ENCODE measurements at regions not wholly inside any gene's neighbourhood (a gene's known extent, or its start where the extent isn't known, plus 50 kb on each side); places are given as distances from the start of the nearest gene placed in this dataset.

DNA sequence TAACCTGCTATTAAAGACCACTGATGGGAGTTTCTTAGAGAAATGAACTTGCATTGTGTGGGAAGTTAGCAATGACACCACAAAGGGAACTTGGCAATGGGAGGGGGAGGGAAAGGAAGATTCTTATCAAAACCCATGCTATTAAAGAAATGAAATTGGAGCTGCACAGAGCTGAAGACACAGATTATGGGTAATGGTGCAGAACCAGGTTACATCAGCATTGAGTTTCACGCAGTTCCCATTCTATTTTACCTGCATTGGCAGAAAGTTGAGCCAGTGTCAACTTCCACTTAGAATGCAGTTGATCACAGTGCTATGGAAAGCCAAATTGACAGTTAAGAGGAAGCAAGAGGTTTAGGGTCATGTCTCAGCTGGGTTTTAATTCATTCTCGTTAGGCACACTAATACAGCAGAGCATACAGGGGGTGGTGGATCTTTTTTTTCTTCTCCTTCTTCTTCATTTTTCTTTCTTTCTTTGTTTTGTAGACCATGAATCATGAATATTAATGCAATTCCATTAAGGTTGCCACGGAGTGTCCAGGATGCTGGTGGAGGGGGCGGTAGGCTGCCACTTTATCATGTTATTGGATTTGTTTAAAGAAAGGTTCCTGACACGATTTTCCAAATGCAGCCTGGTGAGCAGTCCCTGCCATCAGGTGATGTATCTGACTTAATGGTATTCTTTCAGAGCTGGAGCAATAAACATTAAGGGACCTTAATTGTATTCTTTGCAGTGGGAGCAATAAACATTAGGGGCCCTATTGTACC is 1092.0 kb upstream of the MAP3K7 start (continued):
- TF ChIP-seq, protein P1, sequence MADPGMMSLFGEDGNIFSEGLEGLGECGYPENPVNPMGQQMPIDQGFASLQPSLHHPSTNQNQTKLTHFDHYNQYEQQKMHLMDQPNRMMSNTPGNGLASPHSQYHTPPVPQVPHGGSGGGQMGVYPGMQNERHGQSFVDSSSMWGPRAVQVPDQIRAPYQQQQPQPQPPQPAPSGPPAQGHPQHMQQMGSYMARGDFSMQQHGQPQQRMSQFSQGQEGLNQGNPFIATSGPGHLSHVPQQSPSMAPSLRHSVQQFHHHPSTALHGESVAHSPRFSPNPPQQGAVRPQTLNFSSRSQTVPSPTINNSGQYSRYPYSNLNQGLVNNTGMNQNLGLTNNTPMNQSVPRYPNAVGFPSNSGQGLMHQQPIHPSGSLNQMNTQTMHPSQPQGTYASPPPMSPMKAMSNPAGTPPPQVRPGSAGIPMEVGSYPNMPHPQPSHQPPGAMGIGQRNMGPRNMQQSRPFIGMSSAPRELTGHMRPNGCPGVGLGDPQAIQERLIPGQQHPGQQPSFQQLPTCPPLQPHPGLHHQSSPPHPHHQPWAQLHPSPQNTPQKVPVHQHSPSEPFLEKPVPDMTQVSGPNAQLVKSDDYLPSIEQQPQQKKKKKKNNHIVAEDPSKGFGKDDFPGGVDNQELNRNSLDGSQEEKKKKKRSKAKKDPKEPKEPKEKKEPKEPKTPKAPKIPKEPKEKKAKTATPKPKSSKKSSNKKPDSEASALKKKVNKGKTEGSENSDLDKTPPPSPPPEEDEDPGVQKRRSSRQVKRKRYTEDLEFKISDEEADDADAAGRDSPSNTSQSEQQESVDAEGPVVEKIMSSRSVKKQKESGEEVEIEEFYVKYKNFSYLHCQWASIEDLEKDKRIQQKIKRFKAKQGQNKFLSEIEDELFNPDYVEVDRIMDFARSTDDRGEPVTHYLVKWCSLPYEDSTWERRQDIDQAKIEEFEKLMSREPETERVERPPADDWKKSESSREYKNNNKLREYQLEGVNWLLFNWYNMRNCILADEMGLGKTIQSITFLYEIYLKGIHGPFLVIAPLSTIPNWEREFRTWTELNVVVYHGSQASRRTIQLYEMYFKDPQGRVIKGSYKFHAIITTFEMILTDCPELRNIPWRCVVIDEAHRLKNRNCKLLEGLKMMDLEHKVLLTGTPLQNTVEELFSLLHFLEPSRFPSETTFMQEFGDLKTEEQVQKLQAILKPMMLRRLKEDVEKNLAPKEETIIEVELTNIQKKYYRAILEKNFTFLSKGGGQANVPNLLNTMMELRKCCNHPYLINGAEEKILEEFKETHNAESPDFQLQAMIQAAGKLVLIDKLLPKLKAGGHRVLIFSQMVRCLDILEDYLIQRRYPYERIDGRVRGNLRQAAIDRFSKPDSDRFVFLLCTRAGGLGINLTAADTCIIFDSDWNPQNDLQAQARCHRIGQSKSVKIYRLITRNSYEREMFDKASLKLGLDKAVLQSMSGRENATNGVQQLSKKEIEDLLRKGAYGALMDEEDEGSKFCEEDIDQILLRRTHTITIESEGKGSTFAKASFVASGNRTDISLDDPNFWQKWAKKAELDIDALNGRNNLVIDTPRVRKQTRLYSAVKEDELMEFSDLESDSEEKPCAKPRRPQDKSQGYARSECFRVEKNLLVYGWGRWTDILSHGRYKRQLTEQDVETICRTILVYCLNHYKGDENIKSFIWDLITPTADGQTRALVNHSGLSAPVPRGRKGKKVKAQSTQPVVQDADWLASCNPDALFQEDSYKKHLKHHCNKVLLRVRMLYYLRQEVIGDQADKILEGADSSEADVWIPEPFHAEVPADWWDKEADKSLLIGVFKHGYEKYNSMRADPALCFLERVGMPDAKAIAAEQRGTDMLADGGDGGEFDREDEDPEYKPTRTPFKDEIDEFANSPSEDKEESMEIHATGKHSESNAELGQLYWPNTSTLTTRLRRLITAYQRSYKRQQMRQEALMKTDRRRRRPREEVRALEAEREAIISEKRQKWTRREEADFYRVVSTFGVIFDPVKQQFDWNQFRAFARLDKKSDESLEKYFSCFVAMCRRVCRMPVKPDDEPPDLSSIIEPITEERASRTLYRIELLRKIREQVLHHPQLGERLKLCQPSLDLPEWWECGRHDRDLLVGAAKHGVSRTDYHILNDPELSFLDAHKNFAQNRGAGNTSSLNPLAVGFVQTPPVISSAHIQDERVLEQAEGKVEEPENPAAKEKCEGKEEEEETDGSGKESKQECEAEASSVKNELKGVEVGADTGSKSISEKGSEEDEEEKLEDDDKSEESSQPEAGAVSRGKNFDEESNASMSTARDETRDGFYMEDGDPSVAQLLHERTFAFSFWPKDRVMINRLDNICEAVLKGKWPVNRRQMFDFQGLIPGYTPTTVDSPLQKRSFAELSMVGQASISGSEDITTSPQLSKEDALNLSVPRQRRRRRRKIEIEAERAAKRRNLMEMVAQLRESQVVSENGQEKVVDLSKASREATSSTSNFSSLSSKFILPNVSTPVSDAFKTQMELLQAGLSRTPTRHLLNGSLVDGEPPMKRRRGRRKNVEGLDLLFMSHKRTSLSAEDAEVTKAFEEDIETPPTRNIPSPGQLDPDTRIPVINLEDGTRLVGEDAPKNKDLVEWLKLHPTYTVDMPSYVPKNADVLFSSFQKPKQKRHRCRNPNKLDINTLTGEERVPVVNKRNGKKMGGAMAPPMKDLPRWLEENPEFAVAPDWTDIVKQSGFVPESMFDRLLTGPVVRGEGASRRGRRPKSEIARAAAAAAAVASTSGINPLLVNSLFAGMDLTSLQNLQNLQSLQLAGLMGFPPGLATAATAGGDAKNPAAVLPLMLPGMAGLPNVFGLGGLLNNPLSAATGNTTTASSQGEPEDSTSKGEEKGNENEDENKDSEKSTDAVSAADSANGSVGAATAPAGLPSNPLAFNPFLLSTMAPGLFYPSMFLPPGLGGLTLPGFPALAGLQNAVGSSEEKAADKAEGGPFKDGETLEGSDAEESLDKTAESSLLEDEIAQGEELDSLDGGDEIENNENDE (IDR thresholded peaks at IDR 0.05; ENCODE audit: insufficient replicate concordance, low read length): no peak
- TF ChIP-seq TCF12 (IDR thresholded peaks at IDR 0.05; ENCODE audit: low read depth, low read length) (no peak), POLR2AphosphoS5 (IDR thresholded peaks at IDR 0.05; ENCODE audit: low read depth, low read length) (no peak), TAF1 (IDR thresholded peaks at IDR 0.05; ENCODE audit: low read depth, low read length) (no peak), SIX5 (IDR thresholded peaks at IDR 0.05; ENCODE audit: low read depth, low read length) (no peak), RXRA (IDR thresholded peaks at IDR 0.05; ENCODE audit: insufficient read depth, low read depth, low read length) (no peak), EGR1 (IDR thresholded peaks at IDR 0.05; ENCODE audit: borderline replicate concordance, low read depth, low read length) (no peak), KDM1A (IDR thresholded peaks at IDR 0.05; ENCODE audit: borderline replicate concordance, low read length) (no peak), CHD1 (IDR thresholded peaks at IDR 0.05; ENCODE audit: low read depth, low read length) (no peak), CBX8 (IDR thresholded peaks at IDR 0.05; ENCODE audit: borderline replicate concordance, low read depth, low read length) (no peak), CHD2 (IDR thresholded peaks at IDR 0.05; ENCODE audit: low read length) (no peak), GABPA (IDR thresholded peaks at IDR 0.05; ENCODE audit: borderline replicate concordance, insufficient read depth, low read length) (no peak)

All from H1 (cell line).